ENCODE measurements at regions not wholly inside any gene's neighbourhood (a gene's known extent, or its start where the extent isn't known, plus 50 kb on each side); places are given as distances from the start of the nearest gene placed in this dataset.
"Not testable (repeated sequence)": the region's sequence is repeated elsewhere in the genome, so short reads cannot be mapped to it uniquely, and the experiment has no call there.

DNA sequence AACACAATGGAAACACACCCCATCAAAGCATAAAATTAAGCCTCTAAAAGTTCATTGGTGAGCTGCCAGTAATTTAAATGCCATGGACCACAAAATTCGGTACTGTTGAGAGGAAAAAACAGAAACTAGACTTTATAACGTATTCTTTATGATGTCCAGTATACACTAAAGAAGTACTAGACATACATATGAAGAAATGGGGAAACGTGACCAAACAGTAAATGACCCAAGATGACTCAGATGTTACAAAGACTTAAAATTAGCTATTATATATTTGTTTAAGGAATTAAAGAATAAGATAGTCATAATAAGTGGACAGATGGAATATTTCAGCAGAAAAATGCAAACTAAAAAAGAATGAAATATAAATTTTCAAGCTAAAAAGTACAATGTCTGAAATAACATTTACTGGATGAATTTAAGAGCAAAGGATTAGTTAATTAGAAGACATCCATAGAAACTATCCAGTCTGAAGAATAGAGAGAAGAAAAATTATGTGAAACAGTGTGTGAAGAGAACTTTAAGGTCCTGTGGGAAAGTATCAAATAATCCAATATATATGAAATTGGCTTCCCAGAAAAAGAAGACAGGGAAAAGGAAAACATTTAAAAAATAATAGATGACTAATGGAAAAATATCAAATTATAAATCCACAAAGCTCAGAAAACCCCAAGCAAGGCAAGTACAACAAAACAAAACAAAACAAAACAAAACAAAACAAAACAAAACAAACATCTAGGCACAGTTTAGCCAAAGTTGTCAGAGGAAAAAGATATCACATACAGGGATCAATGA lies 69.4 kb downstream of the SAMD9 start:
- DNase-seq = no peak

- DNase-seq = no peak
Observed at GRCh38 chr7:93047514-93048099, 70.2 kb downstream of the SAMD9 start.

- no peak for DNase-seq
Observed at GRCh38 chr7:93046641-93047040, 71.1 kb downstream of the SAMD9 start.

DNA sequence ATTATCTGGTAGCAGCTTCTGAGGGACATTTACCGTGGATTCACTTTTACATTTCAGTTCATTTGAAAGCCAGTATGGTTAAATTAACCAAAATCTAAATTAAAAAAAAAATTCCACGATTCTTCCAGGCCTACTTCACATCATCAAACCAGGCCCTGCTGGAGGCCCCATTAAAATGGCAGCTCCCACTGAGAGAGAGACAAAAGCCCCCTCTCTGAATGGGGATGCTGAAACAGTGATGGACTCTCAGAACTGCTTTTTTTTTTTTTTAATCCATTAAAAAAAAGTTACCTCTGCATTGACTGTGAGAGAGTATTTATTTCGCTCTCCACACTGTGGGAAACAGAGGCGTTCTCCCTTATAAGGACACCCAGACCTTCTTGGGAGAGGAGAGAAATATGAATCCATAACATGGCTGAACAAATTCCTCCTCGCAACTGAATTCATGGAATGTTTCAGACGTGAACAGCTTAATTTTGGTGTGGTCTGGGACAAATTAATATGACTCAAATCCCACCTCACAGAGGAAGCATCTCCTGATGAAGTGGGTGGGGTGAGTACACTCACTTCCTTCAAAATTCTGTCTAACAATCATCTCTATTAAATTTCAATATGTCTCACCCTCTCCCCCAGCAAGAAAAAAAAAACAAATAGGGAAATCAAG lies 73.5 kb downstream of the SAMD9 start:
- DNase-seq = no peak

- no peak for DNase-seq
Observed at GRCh38 chr7:93043385-93043985, 74.3 kb downstream of the SAMD9 start.

- DNase-seq = no peak
Observed at GRCh38 chr7:93040355-93040754, 77.4 kb downstream of the SAMD9 start.

DNA sequence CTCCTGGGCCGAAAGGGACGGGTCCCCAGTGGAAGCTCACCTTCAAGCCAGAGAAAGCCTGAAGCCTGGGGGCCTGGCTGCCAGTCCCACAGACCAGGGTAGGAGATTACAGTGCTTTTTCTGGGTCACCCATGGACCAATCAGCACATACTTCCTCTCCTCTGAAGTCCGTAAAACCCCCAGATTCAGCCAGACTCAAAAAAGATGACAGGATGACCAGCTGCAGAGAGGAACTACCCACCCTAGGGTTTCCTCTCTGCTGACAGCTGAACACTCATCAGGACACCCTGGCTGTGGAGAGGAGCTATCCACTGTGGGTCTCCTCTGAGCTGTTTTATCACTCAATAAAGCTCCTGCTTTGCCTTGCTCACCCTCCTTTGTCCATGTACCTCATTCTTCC lies 78.0 kb downstream of the SAMD9 start:
- no peak for DNase-seq

DNA sequence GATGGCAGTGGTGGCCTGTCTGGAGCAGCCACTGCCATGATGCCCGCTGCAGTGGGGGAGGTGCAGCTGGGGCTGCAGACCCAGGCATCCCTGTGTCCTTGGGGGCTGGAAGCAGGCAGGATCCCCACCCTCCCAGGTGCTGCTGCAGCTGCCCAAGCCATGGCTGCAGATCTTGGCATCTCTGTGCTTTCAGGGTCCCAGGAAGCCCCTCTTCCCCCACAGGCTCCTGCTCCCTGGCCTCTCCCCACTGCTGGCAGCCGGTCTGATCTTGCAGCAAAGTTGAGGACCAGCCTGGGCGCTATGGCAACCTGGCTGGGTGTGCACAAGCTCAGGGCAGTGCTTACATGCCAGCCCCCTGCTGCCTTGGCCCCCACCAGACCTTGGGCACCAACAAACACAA lies 78.5 kb downstream of the SAMD9 start:
- no peak for DNase-seq

GRCh38 chr7:93036807-93037206 lies 81.0 kb downstream of the SAMD9 start:
- DNase-seq = no peak

GRCh38 chr7:93036149-93036640 lies 81.6 kb downstream of the SAMD9 start:
- no peak for DNase-seq

DNA sequence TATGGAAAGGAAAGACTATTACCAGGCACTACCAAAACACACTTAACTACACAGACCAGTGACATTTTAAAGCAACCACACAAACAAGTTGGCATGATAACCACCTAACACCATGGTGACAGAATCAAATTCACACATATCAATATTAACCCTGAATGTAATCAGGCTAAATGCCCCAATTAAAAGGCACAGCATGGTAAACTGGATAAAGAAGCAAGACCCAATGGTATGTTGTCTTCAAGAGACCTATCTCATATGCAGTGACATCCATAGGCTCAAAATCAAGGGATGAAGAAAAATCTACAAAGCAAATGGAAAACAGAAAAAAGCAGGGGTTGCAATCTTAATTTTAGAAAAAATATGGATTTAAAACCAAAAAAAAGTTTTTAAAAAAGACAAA lies 86.0 kb downstream of the SAMD9 start:
- DNase-seq = no peak

DNA sequence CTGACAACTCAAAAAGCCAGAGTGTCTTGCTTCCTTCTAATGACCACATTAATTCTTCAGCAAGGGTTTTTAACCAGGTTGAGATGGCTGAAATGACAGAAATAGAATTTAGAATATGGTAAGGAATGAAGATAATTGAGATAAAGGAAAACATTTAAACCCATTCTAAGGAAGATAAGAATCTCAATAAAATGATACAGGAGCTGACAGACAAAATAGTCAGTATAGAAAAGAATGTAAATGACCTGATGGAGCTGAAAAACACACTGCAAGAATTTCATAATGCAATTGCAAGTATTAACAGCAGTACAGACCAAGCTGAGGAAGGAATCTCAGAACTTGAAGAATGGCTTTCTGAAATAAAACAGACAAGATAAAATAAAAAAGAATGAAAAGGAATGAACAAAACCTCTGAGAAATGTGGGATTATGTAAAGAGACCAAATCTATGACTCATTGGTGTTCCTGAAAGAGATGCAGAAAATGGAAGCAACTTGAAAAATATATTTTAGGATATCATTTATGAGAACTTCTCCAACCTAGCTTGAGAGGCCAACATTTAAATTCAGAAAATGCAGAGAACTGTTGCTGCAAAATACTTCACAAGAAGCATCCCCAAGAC lies 87.1 kb downstream of the SAMD9 start:
- no peak for DNase-seq

DNA sequence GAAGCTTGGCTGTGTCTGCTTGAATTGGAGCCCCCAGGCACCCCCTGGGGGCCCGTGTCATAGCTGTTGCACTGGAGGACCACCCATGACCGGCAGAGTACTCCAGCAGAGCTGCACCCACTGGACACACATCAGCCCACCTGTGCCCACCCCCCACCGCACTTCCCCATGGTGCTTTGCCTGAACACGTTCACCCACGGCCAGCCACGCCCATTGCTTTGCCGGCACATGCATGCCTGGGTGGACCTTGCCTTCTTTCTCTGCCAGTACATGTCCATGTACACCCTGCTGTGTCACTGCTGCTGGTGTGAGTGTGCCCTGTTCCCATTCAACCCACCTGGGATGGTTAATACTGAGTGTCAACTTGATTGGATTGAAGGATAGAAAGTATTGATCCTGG lies 88.7 kb downstream of the SAMD9 start:
- DNase-seq = no peak

GRCh38 chr7:93028610-93029009 lies 89.2 kb downstream of the SAMD9 start:
- DNase-seq = no peak

DNA sequence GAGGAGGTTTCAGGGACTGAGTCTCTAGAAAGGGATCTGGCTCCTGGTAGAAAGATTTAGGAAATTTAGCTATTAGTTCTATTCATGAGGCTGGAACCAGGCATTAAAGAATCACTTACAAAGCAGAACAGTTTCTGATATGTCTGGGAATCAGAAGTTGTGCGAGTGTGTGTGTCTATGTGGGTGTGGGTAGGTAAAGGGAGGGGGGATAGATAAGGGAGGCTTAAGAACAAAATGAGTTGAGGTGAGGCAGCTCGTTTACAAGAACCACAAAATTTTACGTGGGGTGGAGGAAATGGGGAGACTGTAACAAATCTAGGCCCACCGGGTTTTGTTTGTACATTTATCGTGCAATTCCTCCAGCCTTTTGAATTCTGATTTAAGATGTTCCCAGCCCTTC lies 90.7 kb downstream of the SAMD9 start:
- DNase-seq = no peak

GRCh38 chr7:93026425-93026824 lies 91.4 kb downstream of the SAMD9 start:
- no peak for DNase-seq

DNA sequence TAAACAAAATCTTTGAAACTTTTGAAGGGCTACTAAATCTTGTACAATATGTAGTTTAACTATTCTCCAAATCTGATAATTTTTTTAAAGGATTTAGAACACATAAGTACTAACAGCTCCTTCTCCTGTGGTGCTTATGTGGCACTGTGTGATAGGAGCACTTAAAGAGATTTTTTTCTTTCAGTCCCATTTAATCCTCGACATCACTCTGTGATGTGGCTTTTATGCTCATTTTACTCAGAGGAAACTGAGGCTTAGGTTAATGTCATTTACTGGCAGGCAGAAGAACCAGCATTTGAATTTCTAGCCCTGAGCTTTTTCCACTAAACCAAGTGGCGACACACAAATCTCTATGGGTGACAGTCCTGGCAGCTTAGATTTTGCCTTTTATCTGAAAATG lies 92.4 kb downstream of the SAMD9 start:
- DNase-seq = no peak

DNA sequence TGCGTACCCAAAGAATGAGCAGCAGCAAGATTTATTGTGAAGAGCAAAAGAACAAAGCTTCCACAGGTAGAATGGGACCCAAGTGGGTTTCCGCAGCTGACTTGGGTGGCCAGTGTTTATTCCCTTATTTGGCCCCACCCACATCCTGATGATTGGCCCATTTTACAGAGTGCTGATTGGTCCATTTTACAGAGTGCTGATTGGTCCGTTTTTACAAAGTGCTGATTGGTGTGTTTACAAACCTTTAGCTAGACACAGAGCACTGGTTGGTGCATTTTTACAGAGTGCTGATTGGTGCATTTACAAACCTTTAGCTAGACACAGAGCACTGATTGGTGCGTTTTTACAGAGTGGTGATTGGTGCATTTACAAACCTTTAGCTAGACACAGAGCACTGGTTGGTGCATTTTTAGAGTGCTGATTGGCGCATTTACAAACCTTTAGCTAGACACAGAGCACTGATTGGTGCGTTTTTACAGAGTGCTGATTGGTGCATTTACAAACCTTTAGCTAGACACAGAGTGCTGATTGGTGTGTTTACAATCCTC lies 94.8 kb downstream of the SAMD9 start:
- not testable (repeated sequence) for DNase-seq

DNA sequence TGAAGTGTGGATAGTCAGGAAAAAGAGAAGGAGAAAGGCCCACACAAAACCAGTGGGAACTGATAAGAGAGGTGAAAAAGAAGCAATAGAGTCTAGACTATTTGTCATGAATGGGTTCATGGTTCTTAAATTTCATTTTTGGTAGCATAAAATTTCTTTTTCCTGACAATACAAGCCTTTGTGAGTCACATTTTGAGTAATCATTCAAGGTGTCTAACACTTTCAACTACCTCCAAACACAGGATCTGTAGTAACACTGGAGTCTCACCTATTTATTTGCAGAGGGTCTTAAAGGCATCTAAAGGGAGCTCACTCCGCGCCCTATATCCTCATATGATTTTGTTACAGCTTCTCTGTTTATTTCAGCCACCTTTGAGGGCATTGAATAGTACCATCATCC lies 96.0 kb downstream of the SAMD9 start:
- no peak for DNase-seq

DNA sequence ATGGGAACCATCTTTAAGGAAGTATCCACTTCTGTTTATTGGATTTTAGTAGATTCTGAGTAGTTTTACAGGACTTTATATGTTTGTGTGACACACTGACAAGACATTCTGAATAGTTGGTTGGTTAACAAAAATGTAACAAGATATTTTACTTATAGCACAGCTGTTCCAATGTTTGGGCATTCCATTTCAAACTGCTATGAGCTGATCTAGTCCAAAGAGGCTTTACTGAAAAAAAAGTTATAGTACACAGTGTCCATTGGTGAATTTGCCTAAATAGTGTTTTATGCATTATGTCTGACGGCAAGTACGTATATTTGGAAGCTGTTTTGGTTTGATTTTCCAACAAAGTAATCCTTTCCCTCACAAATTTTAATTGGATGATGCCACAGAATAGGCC lies 99.1 kb downstream of the SAMD9 start:
- no peak for DNase-seq

DNA sequence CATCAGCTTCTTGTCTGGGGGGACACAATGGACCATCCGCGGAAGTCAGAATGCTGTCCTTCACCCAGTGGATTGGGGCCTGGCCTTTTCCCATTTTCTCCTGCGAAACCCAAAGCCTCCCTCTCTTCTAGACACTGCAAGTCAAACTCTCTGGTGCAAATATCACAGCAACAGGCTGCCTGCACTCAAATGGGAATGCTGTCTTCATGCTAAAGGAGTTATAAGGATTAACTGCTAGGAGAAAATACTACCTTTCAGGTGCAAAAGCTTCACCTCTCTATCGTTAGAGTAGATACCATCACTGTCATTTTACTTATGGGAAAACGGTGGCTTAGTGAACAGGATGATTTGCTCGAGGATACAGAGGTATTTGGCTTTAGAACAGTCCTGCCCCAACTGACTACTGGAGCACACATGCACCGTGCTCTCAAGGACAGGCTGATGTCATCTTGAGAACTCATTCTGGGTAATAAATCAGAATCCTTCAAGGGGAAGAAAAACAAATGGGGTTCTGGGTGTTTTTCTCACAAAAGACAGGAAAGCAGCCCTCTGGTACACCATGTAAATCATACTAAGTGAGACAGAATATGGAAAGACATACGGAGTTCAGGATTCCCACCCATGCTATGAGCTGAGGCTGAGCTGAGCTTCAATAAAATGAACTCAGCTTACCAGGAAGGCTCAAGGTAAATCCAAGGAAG lies 100.9 kb downstream of the SAMD9 start:
- DNase-seq = no peak

- no peak for DNase-seq
Observed at GRCh38 chr7:93015779-93016481, 101.8 kb downstream of the SAMD9 start.
